Suppressor macrophage treated with lipopolysaccharide for 4 hours (primary cell): ENCODE measurements at regions not wholly inside any gene's neighbourhood (a gene's known extent, or its start where the extent isn't known, plus 50 kb on each side); places are given as distances from the start of the nearest gene placed in this dataset.

ENCODE experiments used
- DNase-seq: peaks from one replicate; pipeline ENCODE4 v3.0.0-alpha.2; 2020

DNA sequence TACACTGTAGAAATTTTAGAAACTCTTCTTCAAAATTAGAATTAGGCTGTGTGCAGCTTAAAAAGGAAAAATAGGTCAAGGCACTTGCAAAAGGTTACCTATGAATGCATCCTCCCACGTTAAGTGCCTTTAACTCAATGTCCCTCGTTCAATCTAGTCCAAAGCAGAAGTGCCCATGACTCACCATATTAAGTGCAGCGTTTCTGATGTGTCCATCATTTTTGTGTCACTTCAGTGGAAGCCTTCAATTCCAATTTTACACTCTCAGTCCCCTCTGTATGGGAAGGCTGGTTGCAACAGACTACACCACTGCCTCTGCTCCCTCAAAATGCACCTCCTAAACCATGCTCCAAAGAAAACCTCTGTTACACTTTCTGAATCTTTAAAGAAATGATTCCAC is 53.4 kb downstream of the FOXB1 start:
- DNase-seq: no peak

DNA sequence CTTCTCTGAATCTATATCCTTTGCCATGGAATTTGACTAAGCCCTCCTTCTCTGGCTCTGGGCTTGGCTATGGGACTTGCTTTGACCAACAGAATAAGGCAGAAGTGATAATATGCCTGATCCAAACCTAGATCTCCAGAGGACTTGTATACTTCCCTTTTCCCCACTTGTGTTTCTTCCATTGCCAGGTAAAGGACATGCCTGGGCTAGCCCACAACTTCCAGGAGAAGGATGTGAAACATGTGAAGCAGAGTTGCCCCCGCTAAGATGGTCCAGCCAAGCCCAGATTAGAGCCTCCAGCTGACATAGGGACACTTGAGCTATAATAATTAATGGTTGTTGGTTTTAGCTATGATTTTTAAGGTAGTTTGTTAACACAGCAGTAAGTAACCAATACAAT is 55.1 kb downstream of the FOXB1 start:
- no peak for DNase-seq

DNA sequence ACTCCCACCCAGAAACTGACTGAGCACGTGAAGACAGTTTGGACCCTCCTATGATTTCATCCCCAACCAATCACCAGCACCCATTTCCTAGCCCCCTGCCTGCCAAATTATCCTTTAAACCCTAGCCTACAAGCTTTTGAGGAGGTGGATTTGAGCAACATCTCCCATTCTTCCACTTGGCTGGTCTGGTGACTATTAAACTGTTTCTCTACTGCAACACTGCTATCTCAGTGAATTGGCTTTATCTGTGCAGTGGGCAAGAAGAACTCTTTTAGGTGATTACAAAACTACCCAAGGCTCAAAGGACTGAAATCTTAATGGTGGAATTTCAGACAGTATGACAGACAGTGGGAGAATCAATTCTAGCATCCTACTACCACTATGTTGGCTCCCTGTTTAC is 57.6 kb downstream of the FOXB1 start:
- no peak for DNase-seq

DNA sequence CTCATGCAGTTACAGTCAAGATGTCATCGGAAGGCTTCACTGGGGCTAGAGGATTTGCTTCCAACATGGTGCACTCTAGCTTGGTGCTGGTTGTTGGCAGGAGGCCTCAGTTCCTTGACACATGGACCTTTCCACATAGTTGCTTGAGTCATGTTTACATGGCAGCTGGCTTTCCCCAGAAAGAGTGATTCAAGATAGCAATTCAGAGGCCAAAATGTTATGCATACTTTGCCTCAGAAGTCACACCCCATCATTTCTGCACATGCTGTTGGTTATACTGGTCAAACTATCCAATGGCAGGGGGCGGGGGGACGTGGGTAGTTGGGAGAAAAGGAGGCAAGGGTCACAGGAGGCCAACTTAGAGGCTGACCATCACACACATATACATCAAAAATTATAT is 58.7 kb downstream of the FOXB1 start:
- no peak for DNase-seq

DNA sequence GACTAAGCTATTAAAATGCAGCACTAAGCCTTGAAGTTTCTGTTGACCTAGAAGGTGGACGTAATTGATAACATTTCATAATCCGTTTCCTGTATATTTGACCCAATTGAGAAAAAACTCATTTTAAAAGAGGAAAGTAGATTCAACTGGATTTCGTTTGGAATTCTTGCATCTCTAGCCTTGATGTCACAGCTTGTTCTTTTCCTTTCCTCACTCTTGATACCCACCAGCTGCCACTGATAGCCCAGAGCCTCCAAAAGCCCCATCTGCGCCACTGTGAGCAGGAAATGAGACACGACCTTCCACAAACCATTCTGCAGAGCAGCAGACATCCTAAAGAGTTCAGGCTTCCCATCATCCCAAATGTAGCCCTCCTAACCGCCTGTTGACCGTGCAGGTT is 61.8 kb downstream of the FOXB1 start:
- DNase-seq: no peak

DNA sequence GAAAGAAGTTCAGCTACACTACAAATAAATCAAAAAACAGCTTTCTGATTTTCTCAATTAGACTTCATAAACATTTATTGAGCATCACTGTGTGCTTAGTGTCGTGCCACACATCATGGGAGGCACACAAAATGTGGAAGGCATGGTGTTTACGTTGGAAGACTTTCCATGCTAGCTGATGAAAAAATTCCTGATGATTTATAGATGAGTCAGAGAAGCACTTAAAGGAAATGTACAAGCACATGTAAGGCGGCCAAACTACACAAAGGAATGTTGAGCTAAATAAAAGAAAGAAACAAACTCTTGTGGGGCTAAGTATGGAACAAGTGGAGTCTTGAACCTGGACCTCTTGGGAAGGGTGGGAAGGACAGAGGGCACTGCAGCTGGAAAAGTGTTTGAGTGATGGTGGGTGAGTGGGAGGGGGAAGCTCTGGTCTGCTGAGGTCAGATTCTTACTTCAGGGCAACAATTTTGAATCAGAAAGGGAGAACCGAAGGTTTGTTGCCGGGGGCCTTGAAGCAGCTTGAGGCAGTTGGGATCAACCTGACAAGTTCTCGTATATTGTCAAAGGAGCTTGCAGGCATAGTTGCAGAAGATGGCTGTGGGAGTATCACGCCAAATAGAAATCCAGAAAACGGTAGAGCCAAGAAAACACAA is 66.9 kb downstream of the FOXB1 start:
- no peak for DNase-seq

DNA sequence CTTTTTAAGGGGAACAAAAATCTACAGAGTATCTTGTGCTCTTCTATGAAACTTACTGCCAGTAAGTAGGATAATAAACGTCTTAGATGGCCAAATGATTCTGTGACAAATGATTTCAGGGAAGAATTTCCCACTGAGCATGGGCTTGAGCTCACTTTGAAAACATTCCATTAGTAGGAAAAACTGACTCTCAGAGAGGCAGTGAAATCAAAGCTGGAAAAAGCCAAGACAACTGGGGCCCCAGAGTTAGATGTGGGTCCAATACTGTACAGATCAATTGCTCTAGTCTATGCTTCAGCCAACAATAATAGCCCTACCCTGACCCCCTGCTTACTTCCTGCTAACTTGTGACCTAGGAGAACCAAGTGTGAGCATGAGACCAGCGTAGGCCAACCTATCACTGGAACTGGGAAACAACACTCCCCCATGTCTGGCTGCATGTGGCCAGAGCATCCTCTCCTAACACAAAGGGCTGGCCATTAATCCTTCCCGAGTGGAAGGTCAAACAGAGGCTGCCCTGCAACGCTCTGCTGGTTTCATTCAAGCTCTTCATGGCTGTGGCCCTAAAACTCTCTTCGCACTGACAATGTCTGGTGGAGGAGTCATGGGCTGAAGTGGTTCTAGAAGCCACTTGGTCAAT is 68.8 kb downstream of the FOXB1 start:
- DNase-seq: no peak

DNA sequence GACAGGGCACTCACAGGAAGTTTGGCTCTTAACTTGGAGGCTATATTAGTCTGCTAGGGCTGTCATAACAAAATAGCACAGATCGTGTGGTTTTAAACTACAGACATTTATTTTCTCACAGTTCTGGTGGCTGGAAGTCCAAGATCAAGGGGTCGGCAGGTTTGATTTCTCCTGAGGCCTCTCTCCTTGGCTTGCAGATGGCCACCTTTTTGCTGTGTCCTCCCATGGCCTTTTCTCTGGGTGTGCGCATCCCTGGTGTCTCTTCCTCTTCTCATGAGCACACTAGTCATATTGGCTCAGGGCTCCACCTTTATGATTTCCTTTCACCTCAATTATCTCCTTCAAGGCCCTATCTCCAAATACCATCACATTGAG is 69.3 kb downstream of the FOXB1 start:
- no peak for DNase-seq

DNA sequence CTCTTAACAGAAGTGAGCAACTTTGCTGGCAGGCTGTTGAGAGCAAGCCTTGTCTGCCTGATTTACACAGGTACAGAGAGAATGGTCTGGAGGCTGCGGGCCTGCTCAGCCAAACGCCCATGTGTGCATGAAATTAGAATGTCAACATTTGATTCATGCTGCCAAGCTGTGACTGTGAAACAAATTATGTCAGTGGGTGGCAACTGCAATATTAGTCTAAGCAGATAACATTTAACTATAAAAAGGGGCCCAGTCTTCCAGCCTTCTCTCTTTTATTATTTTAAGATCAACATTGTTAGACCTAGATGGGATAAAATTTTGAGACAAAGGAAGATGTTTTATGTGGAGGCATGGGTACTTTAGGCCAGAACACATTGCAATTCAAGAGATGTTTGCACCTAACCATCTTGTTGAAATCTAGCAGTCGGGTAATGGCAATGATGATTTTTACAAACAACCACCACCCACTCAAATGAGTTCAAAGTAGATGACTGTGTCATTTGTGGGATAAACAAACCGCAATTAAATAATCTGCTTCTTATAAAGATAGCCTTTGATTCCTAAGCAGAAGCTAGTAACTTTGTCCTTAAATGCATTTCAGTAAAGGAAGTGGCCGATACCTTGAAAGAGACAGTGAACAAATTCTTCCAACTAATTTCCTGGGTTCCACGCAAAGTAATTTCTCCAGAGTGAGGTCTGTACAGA is 70.2 kb downstream of the FOXB1 start:
- no peak for DNase-seq

DNA sequence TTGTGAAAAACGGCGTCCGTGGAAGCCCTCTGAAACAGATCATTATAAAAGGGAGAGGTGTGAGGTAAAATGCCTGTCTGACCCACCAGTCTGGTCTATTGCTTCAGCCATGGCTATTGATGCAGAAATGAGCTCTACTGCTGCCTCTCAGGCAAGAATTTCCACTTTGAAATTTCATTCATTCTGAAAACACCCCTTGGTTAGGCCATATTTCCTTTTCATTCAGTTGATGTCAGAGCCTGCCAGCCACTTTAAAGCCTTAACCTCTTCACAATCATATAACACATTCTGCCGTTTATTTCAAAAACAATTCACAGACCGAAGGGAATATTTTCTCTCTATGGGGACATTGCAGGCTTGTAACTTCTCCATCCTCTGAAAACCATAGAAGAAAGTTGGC is 71.9 kb downstream of the FOXB1 start:
- no peak for DNase-seq

DNA sequence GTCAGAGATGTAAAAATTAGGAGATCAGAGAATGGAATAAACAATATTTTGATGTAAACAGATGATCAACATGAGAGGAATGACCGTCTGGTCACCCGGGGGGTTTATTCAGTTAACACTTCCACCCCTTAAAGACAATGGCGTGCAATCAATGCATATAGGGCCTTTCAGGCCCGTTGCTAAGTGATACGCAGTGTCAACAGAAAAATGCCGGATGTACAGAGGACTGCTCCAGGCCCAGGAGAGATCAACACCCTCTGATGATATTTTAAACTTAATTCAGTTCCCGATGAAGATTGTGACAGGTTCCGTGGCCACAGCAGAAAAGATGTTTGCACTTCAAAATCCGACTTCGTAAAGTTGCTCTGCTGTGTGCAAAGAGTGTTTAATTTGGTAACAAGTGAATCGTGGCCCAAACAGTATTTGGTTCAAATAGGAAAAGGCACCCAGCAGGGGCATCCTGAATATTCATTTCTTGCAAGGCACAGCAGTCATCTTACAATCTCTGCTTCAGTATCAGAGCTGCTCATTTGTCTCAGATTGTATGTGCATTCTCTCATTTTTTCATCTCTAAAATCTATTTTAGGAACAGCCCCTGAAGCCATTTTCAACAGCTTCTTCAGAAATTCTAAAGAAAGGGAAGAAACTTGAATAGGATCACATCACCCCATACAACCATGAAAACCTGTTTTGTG is 72.6 kb downstream of the FOXB1 start:
- no peak for DNase-seq

DNA sequence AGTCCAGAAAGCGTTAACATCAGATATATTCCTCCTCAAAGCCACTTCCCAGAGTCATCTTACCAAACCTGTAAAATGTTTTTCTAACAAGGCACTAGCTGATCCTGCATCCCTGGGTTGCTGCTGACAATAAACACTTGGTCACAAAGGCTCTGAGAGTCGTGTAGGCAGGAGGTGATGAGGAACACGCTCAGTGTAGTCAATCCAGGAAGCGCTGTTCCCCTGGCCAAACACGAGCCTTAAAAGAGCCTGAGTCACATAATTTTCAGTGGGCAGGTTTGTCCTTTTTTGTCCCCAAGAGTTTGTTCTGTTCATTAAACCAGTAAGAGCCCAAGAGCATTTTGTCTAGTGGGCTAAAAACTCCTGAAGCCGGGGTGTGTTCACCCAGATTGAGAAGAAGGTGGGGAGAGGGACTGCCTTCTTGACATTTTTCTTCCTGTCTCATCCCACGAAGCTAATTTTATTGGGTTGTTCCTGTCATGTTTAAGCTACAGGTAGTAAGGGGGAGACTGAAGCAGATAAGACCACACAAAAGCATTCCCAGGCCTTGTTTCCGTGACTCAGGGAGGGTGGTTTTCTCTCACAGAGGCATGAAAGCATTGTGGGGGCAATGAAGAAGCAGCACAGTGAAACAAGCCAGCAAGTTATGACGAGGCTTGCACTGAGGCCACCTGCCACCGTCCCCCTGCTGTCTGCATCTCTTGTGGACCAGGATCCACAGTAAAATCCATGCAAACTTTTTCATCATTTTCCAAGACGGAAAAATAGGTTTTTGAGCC is 73.7 kb downstream of the FOXB1 start:
- DNase-seq: no peak

DNA sequence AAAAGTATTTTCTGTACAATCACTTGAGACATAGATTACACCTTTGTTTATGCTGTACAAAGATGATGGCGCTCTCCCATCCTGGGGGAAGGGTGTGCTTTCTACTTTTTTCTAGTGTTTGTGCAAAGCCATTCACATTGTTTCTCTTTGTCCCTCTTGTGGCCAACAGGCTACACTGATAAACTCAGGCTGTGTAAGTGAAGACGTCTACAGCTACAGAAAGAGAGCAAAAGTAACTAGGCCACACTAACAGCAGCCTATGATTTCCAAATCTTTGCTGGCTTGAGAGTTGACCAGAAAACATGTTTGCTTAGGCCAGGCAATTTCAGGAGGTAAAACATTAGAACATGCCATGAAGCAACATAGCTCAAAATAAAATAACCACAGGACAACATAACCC is 75.1 kb downstream of the FOXB1 start:
- no peak for DNase-seq

DNA sequence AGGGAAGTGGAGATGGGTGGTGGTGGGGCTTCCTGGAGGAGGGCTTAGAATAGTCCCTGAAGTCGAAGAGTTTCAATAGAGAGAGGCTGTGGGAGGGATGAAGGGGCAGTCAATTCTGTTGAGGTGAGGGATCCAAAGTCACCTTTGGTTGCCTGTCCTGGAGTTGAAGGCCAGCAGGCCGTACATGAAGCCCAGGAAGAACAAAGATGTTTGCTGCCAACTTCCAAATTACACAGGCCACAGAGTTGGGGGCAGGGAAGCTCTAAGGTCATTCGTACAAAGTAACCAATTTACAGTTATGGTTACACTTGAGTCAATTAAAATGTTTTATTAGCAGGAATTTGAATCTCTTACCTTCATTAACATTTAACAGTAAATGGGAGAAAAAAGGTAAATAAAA is 77.9 kb downstream of the FOXB1 start:
- DNase-seq: no peak

DNA sequence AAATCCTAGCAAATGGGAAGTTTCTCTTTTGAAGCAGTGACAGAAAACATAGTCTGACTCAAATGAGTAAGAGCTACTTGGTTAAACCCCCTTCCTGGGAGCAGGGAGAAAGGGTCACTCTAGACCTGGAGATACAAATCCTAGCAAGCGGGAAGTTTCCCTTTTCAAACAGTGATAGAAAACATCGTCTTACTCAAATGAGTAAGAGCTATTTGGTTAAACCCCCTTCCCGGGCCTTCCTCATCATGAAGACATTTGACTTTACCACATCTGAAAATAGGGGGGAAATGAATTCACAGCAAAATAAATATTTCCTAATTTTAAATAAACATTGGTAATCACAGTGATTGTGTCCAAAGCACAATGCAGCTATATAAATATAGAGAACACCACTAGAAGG is 79.2 kb downstream of the FOXB1 start:
- no peak for DNase-seq

DNA sequence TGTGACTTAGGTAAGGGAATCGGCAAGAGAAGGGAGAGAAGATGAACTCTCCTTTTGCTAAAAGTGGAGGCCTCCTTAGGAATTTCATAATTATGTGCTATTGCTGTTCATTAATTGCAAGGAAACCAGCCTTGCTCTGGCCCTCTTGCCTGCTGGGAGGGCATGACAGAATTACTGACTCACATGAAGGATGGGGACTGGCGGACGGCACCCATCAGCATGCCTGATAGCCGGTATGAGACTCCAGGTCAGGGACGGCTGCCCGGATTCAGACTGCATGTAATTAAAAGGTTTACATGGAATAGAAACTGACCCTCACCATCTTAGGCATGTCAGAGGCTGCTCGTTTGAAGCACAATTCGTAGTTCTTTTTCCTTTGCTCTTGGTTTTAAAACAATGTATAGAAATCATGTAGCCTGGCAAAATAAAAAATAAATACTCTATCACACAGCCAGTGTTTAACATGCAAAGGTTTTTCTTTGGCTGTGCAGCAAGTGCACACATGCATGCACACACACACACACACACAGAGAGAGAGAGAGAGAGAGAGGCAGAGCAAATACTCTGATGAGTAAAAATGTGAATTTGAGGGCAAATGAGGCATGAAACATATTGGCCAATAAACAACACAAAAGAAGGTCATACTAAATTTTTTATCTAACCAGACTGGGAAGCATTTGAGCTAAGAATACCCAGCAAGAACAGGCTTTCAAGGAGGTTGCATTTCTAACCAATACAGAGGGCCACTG is 82.7 kb downstream of the FOXB1 start:
- no peak for DNase-seq

DNA sequence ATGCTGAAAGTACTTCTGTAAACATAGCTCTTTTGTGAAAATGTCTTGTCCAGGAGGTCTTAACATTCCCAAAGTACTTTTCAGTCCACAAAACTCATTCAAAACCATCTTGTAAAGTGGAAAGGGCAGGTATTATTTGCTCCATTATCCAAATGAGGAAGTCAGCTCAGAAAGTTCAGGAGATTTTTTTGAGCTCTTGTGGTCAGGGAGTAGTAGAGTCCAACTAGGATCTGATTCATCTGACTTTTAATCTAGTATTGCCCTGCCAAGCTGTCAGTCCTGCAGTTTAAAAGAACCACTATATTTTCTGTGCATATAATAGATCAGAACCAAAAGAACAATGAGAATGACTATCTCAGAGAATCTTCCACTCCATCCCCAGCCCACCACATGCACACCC is 83.5 kb downstream of the FOXB1 start:
- no peak for DNase-seq

DNA sequence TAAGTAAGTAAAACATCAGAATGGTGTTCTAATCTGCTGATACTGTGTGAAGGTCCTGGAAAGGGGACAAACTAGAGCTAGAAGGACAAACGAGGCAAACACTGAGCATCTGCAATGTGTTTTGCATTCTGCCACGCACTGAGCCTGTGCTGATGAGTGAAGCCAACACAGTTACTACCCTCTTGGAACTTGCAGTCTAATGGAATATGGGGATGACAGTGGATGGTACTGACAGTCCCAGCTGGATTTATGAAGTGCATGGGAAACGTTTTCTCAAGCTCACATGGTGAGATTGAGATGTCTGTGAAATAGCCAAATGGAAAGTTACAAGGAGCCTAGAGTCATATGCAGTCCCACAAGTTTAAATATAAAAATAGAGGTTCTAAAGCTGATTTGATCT is 86.6 kb downstream of the FOXB1 start:
- no peak for DNase-seq

DNA sequence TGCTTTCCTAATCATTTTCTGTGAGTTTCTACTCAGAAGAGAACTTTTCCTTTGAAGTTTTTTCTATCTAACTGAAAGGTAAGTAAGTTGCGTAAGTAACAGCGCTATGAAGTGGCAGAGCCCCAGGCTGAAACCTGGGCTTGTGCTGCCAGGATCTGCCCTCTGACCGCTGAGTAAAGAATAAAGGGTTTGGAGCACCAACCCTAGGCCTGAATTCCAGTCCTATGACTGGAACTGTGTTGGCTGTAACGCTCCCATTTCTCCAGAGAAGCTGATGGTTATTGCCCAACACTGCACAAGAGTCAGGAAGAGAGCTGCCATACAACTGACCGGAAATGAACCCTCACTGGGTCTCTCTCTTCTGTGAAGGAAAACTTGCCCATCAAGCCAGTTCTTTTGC is 87.0 kb downstream of the FOXB1 start:
- no peak for DNase-seq

DNA sequence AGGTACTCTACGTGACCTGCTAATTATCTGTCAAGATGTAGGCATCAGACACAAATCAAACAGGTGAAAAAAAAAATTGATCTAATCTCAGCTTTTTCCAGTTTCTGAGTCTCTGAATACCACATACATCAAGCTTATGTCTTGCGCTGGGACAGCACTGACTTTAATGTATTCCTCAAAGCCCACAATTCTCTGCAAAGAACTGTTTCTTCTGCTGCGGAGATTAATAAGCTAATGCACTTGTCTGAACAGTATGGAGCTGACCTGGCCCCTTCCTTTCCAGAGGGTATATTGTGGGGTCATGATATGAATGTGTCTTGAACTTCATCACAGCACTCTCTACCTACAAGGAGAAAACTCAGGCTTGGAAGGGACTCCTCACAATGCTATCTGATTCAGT is 87.8 kb downstream of the FOXB1 start:
- DNase-seq: no peak

DNA sequence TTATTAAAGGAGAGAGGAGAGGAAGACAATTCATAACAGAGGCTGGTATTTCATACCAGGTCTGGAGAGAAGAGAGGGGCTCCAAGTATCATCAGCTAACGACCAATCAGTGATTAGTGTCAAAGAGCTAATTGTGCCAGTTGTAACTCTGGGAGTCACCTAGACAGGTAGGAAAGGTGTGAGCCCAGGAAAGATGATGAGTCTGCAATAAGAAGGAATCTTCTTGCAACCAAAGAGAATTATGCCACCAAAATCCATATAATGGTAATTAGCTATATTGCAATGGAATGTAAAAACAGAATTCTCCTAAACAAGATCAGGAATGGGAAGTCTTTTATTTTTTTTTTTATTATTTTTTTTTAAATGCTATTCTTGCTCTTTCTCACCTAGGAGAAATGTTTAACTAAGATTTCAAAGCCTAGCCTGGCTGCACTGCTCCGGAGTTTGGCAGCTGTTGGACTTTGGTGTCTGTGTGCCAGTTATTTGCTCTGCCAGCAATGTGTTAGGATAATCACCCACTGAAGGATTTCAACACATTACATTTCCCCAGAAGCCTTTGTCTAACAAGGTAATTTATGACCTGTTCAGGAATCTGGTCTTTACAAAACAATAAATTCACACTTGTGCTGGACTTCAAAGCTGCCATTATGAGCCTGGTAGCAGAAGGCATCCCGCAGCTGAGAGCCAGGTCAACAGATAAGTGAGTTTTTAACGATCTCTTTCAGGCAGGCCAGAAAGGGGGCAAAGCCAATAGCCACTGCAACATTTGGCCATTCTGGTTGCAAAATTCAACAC is 89.4 kb downstream of the FOXB1 start:
- no peak for DNase-seq

DNA sequence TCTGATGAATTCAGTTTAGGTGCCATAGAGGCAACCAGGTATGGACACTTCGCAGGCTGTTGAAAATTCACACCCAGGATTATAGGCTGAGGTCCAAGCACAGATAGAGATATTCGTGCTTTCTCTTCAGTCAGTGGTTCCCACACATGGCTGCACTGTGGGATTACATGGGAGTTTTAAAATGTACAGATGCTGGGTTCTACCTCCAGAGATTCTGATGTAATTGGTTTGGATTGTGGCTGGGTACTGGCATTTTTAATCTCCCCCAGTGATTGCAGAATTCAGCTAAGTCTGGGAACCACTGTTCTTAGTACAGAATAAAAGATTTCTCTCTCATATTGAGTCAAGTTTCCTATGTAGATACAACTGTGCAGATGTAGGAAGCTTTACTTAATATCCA is 91.6 kb downstream of the FOXB1 start:
- no peak for DNase-seq
